ENCODE measurements at regions not wholly inside any gene's neighbourhood (a gene's known extent, or its start where the extent isn't known, plus 50 kb on each side); places are given as distances from the start of the nearest gene placed in this dataset.

DNA sequence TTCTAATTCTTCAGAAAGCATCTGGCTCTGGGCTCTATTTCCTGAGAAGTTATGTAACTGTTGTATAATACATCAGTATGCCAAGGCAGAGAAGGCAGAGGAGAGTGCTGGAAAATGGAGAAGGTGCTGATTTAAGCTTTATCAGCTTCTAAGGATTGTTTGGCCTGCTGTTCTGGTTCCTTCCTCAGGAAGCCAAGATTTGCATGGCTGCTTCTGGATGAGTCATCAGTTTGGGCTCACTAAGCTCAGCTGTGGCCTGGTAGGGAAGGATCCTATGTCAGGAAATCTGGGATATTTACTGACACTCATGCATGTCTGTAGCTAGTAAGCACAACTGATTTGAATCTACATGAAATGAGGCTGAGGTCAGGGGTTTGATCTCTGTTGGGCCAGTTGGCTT, 73.2 kb upstream of the ADGRL4 start:
- Histone ChIP-seq H3K9ac (ENCODE audit: low read length) (no peak overlapping the region), H3K4me3 (ENCODE audit: low read depth in 1 of 2, low read length in 2 of 2) (no peak overlapping the region), H3K27me3 (ENCODE audit: control insufficient read depth in 1 of 2, insufficient read depth in 2 of 2, low read length in 2 of 2) (no peaks in the 10 kb centered on the region), H3K9me3 (ENCODE audit: low read length) (no peaks in the 10 kb centered on the region), H3K27ac (ENCODE audit: low read depth, low read length) (no peak overlapping the region), H3K4me1 (ENCODE audit: insufficient read depth, low read length) (no peaks in the 10 kb centered on the region), H3K36me3 (ENCODE audit: insufficient read depth, low read length) (no peaks in the 10 kb centered on the region)

DNA sequence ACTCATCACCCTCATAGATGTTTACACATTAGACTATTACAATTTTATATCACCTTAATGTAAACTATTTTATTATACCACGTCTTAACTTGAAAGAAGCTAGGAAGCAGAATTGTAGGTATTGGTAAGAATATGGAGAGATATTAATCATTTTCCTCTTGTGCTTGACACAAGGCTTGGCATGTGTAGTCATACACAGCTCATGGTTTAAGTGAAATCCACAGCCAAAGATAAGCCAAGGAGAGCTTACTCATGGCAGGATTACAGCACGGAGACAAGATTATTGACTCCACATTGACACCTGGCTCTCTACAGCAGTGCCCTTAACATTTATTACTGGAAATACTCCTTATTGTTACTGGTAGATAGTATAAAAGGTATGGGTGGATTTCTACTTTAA, 68.4 kb upstream of the ADGRL4 start:
- Histone ChIP-seq H3K4me1 (ENCODE audit: insufficient read depth, low read length) (no peaks in the 10 kb centered on the region), H3K9ac (ENCODE audit: low read length) (no peak overlapping the region), H3K9me3 (ENCODE audit: low read length) (no peaks in the 10 kb centered on the region), H3K27me3 (ENCODE audit: control insufficient read depth in 1 of 2, insufficient read depth in 2 of 2, low read length in 2 of 2) (no peaks in the 10 kb centered on the region), H3K4me3 (ENCODE audit: low read depth in 1 of 2, low read length in 2 of 2) (no peak overlapping the region), H3K36me3 (ENCODE audit: insufficient read depth, low read length) (no peaks in the 10 kb centered on the region), H3K27ac (ENCODE audit: low read depth, low read length) (no peak overlapping the region)

DNA sequence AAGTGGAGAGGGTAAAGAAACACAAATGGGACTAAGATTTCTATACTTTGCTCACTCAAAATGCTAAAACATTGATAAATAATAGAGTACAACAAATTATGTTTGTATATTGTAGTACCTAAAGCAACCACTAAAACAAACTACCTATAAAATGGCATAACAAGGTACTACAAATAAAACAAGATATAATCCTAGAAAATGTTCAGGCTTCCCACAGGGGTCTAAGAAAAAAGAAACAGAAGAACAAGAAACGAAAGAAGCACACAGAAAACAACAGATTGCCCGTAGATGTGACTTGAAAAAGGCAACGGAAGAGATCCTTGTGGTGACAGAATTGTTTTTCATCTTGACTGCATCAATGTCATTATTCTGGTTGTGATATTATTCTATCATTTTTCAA, 63.3 kb upstream of the ADGRL4 start:
- no peak overlapping the region for H3K9ac ChIP-seq (ENCODE audit: low read length)
- no peaks in the 10 kb centered on the region for H3K9me3 ChIP-seq (ENCODE audit: low read length)
- H3K27ac ChIP-seq (ENCODE audit: low read depth, low read length), result no peak overlapping the region
- no peaks in the 10 kb centered on the region for H3K4me1 ChIP-seq (ENCODE audit: insufficient read depth, low read length)
- H3K4me3 ChIP-seq (ENCODE audit: low read depth in 1 of 2, low read length in 2 of 2), result no peak overlapping the region
- H3K27me3 ChIP-seq (ENCODE audit: control insufficient read depth in 1 of 2, insufficient read depth in 2 of 2, low read length in 2 of 2), result no peaks in the 10 kb centered on the region
- H3K36me3 ChIP-seq (ENCODE audit: insufficient read depth, low read length), result no peaks in the 10 kb centered on the region

DNA sequence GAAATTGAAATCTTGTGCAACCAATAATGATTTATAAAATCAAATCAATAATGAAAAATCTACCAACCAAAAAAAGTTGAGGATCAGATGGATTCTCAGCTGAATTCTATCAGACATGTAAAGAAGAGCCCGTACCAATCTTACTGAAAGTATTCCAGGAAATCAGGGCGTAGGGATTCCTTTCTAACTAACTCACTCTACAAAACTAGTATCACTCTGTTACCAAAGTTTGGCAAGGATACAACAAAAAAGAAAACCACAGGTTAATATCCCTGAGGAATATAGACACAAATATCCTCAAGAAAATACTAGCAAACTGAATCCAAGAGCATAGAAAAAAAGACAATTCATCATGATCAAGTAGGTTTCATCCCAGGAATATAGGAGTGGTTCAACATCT, 52.8 kb upstream of the ADGRL4 start:
- Histone ChIP-seq H3K9ac (ENCODE audit: low read length) (no peak overlapping the region), H3K4me3 (ENCODE audit: low read depth in 1 of 2, low read length in 2 of 2) (no peak overlapping the region), H3K27me3 (ENCODE audit: control insufficient read depth in 1 of 2, insufficient read depth in 2 of 2, low read length in 2 of 2) (no peaks in the 10 kb centered on the region), H3K9me3 (ENCODE audit: low read length) (no peaks in the 10 kb centered on the region), H3K4me1 (ENCODE audit: insufficient read depth, low read length) (no peaks in the 10 kb centered on the region), H3K27ac (ENCODE audit: low read depth, low read length) (no peak overlapping the region), H3K36me3 (ENCODE audit: insufficient read depth, low read length) (no peaks in the 10 kb centered on the region)
